ENCODE measurements at regions not wholly inside any gene's neighbourhood (a gene's known extent, or its start where the extent isn't known, plus 50 kb on each side); places are given as distances from the start of the nearest gene placed in this dataset.
"Not testable (repeated sequence)": the region's sequence is repeated elsewhere in the genome, so short reads cannot be mapped to it uniquely, and the experiment has no call there.

DNA sequence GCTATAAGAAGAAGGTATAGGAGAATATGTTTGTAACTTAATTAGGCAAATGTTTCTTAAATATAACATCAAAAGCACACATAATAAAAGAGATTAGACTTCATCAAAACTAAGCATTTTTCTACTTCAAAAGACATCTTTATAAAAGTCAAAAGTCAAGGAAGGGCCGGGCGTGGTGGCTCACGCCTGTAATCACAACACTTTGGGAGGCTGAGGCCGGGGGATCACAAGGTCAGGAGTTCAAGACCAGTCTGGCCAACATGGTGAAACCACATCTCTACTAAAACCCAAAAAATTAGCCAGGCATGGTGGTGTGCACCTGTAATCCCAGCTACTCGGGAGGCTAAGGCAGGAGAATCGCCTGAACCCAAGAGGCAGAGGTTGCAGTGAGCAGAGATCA is 951.0 kb upstream of the C9orf72 start:
- not testable (repeated sequence) for DNase-seq

DNA sequence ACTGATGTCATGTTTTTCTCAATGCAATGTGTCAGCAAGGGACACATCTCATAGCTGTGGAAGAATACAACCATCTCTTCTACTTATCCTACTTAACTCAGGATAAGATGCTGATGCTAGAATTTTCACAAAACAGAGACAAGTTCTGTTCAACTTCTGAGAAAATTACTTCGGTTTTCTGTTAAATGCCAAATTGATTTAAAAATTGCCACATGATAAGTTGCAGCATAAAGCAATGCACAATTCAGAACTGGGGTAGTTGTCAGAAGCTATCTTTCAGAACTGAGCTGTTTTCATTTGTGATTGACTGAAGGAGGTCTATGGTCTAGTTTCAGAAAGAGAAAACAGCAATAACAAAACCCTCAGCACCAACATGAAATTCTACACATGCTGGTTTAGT is 954.8 kb upstream of the C9orf72 start:
- DNase-seq = no peak

DNA sequence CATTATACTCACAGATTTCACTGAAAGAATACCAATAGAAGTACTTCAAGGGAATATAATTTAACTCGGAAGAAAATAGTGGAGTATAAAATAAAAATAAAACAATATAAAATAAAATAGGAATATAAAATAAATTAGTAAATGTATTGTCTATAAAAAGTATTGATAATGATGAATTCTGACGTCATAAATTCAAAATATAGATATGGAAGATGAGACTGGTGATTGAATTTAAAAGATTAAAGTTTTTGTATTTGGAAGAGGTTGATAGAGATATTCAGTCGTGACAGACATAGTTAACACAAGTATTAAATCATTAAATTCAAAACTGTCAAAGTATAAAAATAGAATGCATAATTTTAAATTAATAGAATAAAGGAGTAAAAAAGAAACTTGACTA is 964.9 kb upstream of the C9orf72 start:
- DNase-seq = no peak

DNA sequence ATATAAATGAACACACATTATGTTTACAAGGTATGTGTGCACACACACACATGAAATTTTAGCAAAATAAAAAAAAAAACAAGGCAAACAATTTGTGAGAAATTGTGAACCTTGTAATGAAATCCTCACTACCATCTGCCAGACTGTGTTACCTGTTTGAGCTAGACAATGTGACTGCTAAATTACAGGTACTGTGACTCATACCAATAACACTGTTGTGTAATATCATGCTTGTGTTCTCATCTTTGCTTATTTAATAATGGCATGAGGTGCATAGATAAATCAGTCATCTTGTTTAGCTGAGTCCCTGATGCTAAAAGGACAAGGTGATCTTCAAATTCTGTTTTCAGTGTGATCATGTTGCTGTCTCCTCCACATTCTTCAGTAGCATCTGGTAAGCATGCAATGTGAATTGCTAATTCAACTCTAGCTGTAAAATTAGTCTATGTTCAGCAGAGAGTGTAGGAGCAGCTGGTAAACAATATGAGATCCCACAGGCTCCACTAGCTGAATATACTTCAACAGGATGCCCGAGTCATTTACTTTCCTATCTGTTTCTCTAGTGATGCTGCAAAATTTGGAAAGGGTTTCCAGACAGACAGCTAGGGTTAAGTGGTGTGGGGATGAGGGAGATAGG is 966.3 kb upstream of the C9orf72 start:
- peak; percentile 39 for DNase-seq

DNA sequence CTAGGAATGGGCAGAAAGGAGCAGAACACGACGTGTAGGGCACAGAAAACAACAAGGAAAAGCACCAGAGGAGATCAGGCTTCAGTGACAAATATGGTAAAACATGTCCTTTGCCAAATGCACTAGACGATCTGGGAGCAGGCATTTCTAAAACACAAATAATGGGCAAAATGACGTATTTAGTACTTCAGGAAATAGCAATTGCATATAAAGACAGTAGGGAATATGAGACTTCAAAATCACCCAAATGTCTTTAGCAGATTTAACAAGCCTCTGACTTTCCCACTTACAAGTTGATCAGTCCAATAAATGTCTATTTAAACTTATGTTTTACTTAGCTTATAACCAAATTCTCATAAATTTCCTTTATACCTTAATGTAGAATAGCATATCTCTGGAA is 969.6 kb upstream of the C9orf72 start:
- no peak for DNase-seq

DNA sequence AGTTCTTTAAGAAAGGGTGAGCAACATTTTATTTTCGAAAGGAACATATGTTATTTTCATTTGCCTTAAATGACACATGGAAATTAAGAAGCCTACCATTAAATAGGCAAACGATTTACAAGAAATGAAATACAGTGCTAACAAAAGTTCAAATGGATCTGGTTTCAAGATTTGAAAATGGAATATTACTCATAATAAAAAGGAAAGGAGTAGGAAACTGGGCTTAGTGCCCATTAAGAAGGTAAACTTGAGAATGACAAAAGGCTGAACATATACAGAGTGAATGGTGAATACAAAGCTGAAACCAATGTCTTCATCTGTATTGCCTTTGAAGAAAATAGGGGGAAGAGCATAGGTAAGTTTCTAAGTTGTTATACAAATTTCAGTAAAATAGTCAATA is 974.2 kb upstream of the C9orf72 start:
- DNase-seq = no peak

DNA sequence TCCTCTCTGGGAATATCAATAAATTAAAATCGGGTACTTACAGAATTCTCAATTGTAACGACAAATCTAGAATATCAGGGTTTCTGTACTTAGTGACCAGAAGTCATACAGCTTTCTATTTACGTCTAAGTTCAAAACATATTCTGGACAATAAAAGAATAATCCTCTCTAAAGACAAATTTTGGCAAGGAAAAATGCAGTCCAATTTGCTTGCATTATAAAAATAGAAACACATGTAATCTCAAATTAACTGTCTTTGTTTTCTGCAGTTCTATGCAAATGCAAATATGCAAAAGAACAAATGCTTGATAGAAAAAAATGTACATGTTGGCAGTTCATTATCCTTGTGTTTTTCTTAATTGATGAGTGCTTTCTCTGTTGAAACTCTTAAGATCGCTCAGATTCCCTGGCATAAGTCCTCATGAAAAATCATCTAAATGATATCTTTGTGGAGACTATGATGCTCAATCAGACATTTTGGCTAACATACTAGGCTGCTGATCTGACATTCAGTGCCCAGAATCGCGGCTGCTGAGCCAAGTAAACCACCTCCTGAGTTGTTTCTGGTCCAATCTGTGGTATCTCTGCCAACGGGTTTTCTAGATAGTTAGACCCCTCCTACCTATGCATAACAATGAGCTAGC is 990.1 kb upstream of the C9orf72 start:
- no peak for DNase-seq

DNA sequence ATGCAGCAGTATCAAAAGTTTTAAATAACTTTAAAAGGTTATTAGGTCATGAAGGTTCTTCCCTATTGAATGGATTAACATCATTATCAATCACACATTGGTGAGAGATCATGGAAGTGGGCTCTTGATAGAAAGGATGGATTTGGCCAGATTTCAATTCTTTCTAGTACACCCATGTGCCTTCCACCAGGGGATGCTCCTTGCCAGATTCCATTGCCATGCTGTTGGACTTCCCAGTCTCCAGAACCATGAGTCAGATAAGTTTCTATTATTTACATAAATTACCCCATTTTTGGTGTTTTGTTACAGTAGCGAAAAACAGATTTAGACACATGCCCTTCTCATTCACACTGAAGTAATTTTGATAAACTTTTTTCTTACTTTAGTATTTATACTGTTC is 1010.6 kb upstream of the C9orf72 start:
- DNase-seq = no peak

DNA sequence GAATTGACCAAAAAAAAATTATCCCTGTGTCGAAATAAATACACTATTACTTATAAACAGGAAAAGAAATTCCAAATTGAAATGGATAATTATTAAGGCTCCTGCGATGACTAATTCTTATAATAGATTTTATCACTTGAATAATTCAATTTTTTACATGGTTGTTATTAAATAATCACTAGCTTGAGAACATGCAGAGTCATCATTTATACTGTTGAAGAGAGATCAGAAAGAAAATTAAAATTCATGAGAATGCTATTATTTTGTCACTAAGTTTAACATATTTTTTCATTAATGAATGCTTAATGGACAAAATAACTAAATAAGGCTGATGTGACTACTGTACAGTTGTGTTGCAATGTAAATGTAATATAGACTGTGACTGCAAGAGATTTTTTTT is 1011.3 kb upstream of the C9orf72 start:
- DNase-seq = no peak

DNA sequence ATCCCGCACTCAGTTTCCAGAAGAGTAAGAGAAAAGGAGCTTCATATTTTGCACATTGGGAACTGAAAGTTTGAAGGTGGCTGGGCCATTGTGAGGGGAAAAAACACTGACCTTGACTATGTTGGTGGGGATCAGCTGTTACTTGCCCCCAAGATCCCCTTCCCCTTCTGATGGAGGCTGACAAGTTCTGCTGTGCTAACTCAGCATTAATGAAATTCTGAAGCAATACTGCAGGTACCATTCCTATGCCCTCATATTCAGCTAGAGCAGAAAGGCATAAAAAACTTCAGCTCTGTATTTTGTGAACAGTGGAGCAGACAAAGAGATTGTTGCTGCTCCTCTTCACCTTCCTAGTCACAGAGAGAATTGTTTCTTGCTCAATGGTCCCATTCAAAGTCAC is 1013.8 kb upstream of the C9orf72 start:
- no peak for DNase-seq

DNA sequence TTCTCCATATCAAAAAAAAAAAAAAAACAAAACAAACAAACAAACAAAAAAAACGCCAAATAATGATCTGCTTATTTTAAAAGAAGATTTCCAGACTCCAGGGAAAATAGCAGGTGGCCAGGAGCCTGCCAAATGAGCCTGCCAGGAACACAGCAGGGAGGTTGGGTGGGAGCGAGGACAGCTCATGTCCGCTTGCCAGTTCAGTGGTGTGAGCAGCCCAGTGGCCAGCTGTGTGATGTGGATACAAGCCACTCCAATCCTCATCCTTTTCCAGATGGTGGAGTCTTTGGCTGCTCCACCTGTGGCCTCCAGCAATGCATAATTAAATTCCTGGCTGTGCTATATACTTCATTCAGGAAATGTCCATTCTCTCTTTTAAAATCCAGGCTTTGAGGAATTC is 1025.1 kb upstream of the C9orf72 start:
- no peak for DNase-seq

DNA sequence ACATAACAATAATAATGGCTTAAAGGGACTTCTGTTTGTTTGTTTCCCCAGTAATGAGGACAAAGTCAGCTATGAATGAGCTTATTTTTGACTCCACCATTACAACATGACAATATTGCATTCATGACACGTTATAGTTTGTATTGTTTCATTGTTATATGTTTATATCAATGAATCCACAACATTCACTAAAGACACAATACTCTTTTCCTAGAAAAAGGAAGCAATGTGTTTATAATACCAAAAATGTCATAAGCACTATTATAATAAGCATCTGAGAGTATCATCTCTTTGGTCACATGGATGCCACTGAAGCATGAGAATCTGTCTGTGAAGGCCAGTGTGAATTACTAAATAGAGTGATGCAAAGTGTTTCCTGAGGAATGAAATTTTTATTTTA is 1026.9 kb upstream of the C9orf72 start:
- no peak for DNase-seq

DNA sequence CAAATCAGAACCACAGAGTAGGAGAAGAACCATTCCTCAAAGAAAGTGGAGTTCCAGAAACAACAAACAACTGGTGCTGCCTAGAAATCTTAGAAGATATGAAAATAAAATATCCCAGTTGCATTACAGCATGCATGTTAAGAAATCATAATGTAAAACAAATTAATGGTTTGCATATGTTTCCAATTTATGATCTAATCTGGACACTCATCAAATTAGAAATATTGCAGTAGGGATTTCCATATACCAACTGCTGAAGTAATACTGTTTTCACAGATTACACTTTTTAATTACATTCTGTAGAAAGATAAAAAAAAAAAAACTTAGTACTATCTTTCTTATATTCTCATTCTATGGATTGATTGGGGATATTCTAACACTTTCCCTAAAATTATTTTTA is 1034.6 kb upstream of the C9orf72 start:
- no peak for DNase-seq

DNA sequence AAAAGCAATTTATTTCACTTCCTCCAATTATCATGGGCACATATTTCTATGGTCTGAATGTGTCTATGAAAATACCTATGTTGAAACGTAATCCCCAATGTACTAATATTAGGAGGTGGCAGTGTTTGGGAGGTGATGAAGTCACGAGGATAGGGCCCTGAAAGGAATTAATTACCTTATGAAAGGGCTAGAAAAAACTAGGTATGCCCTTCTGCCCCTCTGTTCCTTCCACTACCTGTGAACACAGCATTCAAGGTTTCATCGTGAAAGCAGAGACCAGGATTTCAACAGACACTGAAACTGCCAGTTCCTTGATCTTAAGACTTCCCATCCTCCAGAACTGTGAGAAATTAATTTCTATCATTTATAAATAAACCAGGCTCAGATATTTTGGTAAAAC is 1037.1 kb upstream of the C9orf72 start:
- no peak for DNase-seq

DNA sequence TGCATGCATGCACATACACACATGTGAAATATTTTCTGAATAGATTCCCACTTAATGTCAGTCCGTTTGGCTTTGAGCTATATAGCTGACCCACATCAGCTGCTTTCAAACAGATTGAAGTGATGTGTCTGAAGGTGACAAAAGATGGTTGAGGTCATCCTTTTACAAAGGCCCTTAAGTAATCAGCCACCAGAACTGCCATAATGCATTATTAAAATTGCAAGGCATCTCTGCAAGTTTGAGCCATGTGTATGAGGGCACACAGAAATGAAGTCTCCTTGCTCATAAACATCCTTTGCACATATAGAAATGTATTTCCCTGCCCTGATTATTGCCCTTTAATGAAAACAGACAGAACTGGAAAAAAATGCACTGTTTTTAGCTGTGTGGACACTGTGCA is 1043.0 kb upstream of the C9orf72 start:
- no peak for DNase-seq

DNA sequence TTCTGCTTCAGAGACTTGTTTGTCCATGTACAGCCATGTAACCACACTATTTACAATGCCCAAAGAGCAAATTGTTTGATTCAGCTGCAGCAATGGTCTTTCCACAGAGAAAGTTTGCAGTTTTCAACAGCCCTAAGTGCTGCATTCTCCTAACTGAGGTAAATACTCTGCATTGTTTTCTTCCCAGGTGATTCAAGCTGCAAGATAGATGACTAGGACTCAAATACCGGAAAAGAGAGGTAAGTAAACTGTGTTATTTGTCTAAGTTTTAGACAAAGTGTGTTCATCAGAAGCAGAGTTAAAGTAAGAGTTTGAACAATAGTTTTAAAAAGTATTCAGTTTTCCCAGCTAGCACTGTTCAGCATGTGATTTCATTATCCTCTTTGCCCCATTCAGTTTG is 1046.7 kb upstream of the C9orf72 start:
- DNase-seq = no peak

DNA sequence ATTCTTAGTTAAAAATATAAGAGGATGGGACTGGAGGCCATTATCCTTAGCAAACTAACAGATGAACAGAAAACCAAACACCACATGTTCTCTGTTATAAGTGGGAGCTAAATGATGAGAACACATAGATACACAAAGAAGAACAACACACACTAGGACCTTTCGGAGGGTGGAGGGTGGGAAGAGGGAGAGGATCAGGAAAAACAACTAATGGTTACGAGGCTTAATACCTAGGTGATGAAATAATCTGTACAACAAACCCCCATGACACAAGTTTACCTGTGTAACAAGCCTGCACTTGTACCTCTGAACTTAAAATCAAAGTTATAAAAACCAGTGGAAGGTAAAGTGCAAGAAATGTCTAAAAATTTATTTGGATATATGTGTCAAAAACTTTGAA is 1047.4 kb upstream of the C9orf72 start:
- DNase-seq = no peak

DNA sequence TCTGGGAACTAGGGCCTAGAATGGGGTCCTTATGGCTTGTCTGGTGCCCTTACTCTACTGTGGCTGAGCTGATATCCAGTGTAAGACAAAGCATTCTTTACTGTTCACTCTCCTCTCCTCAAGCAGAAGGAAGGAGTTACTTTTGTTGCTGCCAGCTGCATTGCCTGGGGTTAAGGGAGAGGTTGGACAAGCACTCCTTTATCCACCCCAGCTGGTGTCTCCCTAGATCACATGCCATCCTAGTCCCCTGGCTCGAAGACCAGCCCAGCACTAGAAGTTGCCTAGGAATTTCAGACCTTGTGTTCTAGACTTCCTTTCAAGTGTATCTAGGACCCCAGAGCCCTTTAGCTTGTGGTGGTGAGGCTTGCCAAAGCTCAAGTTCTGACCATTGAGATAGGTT is 1051.5 kb upstream of the C9orf72 start:
- no peak for DNase-seq

DNA sequence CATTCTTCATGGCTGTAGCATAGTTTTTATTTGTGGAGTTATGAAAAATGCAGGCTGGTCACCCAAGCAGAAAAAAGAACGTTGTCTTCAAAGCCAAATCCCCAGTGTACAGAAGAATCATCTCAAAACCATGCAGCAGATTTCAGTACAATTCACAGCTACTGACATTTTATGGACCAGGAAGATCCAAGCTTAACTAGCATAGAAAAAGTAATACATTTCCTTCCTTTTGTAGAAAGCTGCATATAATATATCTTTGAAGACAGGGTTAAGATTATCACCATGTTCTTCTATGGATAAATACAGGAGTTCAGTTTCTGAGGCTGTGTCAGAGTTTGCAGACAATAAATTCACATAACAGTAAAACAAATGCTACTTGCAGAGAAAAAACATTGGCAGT is 1054.8 kb upstream of the C9orf72 start:
- no peak for DNase-seq

DNA sequence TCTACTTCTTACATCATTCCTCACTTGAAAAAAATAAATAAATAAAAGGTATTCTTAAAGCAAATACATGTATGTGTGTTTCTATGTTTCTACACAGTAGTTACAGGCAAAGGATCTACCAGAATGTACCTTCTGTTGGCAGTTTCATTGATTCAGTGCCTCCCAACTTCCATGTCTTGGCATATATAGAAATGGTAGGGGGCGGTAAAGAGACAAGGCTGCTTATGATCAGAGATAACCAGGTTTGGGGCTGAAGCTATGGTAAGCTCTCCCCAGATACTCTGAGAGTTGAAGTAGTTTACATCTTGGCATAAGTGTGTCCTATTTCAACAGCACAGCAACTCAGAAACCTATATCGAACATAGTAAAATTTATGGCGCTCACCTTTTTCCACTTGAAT is 1075.4 kb upstream of the C9orf72 start:
- DNase-seq = no peak

DNA sequence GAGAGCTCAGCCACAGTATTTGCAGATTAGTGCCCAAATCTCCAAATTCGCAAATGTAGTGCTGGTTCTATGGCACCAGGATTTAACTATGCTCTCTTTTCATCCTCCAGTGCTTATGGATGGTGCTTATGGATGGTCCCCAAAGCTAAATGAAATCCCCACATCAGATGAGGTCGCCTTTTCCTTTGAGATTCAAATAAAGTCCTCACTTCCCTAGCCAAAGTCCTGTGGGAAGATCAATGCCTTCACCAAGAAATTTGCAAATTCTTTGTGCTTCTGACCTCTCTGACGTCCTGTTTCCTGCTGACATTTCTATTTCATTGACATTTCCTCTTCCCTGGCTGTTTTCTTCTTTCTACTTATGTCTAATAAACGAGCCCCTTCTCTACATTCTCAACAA is 1077.0 kb upstream of the C9orf72 start:
- DNase-seq = no peak

DNA sequence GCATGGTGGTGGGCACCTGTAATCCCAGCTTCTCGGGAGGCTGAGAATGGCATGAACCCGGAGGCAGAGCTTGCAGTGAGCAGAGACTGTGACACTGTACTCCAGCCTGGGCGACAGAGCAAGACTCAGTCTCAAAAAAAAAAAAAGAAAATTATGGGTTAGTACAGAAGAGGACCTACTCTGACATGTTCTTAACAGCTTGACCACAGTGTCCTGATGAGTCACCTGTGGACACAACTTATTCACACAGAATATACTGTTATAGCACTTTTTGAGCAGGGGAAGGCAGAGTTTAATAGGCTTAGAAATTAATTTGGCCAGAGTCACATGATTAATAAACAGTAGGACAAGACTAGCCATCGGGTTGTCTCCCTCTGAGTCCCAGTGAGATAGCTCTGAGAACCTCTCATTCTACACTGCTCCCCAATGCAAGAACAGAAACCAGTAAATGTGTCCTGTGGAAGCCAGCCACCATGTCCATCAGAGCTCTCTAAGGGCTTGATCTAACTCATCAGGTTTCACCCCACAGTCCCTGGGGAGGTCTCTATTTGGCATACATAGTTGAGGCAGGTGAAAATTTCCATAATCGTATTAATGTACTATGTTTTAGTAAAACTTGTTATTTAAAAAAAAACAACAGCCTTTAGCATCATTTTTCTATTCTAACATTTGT is 1077.9 kb upstream of the C9orf72 start:
- DNase-seq = no peak

DNA sequence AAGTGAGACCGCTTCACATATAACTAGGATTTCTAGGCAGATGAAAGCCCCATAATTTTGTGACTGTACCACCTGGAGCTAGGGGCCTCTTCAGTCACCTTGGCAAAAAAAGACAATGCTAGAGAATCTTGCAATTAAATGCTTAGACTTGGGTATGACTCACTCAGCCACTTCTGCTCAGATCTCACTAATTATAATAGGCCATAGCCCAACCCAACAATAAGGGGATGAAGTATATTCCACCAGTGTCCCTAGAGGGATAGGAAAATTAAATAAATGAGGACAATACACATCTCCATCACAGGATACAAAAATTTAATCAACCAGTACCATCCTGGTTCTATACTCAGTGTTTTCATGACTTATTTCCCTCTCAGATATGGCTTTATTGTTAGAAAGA is 1079.9 kb upstream of the C9orf72 start:
- no peak for DNase-seq

DNA sequence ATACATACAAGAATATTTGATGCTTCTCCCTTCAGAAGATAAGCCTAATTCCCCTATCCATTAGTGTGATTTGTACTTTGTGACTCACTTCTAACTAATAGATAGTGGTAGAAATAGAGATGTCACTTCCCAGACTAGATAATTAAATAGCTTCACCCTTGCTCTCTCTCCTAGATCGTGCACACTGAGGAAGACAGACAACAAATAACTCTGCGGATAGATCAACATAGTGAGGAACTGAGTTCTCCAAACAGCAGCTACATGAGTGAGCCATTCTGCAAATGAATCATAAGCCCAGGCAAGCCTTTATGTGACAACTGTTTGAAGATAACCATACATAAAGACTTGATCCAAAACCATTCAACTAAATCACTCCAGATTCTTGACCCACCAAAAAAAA is 1083.4 kb upstream of the C9orf72 start:
- DNase-seq = no peak

DNA sequence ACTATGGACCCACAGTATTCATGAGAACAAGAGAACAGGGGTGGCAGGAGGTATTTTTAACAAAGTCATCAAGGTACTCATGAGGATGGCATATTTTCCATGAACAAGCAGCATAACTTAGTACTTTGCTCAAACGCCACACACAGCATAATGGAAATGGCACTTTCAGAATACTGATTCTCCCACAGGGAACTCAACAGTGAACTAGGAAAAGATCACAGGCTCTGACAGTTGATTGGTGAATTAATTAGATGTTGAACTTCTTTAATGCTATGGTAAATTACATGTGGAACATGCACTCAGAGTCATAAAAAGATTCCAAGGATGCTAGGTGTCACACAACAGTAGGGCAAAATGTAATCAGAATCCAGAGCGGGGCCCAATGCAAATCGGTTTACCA is 1088.6 kb upstream of the C9orf72 start:
- no peak for DNase-seq
